GM18868 (cell line): ENCODE measurements at regions not wholly inside any gene's neighbourhood (a gene's known extent, or its start where the extent isn't known, plus 50 kb on each side); places are given as distances from the start of the nearest gene placed in this dataset.

Experiments
- ATAC-seq: cut with Tn5 transposase; IDR thresholded peaks from one replicate; pipeline ENCODE4 v1.9.1; 2021; ENCODE audit warnings: mild to moderate bottlenecking, moderate library complexity; ENCODE audit not compliant: unreplicated experiment

- no peak for ATAC-seq
Observed at GRCh38 chr5:2460098-2460497, 291.4 kb downstream of the IRX2 start.

DNA sequence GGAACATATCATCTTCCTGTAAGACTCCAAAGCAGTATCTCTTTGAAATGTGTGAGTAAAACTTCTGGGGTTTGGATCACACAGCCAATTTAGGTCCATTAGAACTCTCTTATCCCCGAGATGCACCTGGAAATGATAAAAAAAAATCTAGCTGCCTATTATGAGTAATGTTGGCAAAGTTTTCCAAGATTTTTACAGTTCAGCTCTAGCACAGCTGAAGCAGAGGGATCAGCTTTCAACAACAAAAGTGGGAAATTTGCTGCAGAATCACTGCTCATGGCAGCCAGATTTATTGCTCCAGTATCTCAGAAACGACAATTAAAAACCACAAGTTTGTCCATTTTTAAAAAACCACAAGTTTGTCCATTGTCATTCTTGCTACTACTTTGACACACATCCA lies 292.2 kb downstream of the IRX2 start:
- ATAC-seq: no peak

- ATAC-seq: no peak
Observed at GRCh38 chr5:2455878-2456277, 295.6 kb downstream of the IRX2 start.

DNA sequence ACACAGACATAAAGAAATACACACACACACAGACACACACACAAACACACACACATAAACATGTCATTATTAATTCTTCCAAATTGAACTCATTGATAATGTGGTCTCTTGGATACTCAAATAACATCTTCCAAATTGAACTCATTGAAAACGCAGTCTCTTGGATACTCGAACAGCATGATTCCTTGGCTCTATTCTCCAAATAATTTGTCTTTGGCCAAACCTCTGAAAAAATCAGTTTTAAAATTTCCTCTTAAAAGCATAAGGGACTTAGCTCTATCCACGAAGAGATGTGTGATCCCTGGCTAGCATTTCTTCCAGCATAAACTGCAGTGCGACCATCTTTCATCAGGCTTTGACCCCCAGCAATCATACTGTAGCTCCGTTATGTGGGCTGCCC lies 296.6 kb downstream of the IRX2 start:
- ATAC-seq: no peak

DNA sequence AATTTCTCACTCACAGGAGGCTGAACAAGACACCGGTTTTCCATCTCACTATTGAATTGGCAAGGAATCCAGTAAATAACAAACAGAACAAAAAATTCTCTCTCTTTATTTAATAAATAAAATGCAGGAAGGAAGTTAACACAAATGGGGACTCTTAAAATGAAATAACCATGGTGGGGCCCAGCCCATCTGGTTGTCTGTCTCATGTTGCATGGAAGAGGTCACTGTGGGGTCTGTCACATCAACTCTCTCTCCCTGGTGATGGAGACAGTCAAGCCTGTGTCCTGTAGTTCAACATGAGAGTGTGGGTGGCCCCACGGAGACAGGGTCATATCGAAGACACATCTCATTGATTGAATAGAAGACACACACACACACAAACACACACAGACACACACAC lies 297.7 kb downstream of the IRX2 start:
- no peak for ATAC-seq

DNA sequence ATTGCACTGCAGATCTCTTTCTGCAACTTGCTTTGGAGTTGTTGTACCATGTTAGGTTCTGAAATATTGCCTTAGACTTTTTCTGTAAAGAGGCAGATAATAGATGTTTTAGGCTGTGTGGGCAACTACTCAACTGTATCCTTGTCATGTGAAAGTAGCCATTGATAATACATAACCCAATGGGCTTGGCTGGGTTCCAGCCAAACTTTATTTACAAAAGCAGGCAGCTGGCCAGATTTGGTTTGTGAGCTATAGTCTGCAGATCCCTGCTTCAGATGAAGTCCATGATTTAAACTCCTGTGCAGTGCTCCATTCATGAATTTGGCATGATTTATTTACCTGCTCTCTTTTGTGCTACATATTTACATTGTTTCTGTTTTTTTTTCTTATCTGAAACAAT lies 300.4 kb downstream of the IRX2 start:
- ATAC-seq: no peak

DNA sequence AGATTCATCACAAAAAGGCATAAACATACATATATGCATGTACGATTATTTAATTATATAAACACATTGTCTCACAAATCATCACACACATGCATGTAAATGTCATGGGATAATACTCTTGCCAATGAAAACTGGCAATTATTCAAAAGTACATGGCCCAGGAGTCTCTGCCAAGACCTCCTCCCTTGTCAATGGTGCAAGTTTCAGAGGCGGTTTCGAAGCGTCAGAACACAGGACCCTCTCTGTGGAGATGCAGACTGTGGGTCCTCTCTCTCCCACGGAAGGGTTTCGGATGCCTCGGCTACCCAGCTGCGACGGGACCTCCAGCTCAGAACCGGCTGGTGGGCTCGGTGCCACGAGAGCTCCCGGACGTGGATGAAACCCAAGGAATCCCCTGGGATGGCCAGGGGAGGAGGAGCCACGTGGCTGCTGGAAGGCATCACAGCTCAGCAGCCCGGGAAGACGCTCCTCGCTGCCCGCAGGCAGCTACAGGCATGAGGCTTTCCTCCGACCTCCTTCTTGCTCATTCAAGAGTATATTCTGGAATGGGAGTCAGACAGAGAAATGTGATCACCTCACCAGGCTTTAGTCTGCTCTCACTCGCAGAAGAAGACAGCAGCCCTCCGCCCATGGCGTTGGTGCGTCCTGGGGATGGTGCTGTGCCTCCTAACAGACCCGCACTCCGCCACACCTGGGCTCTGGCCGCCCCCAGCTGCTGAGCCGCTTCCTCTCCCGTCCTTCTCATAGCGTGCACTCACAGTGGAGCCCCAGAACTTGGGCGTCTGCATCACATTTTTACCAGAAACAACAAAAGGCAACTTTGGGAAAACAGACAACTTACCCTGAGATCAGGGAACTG lies 308.8 kb downstream of the IRX2 start:
- no peak for ATAC-seq

DNA sequence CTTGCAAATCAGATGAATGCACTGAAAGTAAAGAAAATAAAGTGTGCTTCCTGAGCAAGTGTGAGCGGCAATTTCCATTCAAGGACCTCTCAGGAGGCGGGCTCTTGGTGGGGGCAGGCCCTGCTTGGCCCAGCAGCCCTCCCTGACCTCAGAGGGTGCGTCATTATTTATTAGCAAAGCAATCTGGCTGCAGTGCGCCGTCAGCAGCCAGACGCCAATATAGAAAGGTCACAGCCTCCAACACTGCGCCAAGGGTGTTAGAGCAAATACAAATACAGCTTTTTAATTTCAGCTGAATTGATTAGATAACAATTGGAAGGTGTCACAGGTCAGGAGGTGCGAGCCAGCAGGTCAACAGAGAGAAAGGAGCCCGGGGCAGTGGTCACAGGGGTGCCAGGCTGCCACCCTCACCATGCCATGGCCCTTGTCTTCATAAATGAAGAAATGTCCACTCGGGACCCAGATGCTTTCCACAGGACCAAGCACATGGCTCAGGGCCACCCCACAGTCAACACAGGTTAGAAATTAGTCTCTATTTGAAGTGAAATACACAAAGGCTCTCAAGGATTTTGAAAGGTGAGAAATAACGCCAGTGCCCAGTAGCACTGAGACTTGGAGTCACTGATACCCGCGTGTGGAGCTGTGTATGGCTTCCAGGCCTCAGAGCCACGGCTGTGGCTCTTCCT lies 309.8 kb downstream of the IRX2 start:
- no peak for ATAC-seq

DNA sequence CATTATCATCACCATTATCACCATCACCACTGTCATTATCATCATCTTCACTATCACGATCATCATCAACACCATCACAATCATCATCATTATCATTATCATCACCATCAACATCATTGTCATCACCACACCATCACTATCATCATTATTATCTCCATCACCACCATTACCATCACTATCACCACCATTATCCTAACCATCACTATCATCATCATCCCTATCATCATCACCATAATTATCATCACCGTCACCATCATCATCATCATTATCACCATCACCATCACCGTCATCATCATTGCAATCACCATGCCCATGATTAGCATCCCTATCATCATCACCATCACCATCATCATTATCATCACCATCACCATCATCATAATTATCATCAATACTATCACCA lies 311.9 kb downstream of the IRX2 start:
- ATAC-seq: no peak

DNA sequence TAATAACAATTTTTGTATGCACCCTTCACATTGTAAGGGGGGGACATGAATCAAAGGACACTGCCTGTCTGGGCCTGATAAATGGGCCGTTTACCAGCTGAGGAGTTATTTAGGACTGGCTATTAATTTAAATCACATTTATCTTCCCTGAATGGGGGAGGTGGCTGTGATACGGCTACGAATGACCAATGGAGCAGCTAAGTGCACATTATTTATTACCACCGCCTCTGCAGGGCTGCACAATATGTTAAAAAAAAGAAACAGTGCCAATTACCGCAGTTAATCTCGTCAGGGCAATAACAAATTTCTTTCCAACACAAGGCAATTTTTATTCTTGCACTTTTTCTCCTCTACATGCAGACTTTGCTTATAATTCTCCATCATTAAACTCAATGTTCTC lies 318.4 kb downstream of the IRX2 start:
- no peak for ATAC-seq

DNA sequence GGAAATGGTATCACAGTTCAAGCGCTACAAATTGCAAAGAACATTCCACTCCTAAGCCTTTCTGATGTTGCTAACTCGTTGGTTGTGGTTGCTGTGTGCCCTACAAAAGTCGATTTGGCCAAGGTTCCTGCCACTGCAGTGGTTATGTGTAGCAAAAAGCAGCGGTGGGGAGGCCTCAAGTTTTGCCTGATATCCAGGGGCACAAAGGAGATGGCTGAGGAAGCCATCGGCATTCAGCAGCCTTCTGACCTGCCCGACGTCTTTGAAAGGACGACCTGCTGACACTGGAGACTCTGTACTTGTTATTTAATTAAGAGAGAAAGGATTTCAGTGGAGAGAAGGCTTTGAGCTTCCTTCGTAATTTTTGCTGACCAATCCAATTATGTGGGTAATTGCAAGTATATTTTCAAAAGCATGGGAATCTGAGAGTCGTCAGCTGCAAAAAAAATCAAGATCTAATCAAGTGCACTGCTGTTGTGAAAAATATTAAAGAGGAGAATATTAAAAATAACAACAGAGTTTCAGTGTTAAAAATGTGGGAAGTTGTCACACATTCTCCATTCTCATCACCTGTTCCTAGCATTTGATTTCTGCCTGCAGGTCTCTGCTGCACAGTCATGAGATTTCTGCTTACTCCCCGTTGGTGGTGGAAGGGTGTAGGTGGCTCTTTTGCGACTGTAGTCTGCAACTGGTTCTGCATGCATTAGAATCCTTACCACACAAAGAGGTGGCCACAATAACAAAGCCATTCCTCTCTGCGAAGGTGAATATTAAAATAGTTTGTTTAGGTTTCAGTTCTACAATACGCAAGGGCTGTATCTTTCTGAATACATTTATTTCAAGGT lies 319.2 kb downstream of the IRX2 start:
- no peak for ATAC-seq

- no peak for ATAC-seq
Observed at GRCh38 chr5:2430606-2431005, 320.9 kb downstream of the IRX2 start.

DNA sequence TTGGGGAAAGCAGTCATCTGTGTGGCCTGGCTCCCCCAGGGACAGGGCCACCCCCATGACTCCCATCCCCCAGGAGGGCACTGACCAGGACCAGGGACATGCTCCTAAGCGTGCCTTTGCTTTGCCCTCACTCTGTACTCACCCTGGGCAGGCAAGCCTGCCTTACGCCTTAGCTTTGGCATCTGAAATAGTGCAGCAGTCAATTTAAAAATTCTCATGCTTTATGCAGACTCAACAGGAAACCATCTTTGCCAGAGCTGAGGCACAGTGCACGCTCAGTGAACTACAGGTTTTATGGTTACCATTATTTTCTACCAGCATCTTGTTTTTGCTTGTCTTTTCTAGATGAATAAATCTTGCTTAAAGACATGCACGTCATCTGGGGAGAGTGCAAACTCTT lies 323.5 kb downstream of the IRX2 start:
- no peak for ATAC-seq

- ATAC-seq: no peak
Observed at GRCh38 chr5:2423634-2424033, 327.8 kb downstream of the IRX2 start.

DNA sequence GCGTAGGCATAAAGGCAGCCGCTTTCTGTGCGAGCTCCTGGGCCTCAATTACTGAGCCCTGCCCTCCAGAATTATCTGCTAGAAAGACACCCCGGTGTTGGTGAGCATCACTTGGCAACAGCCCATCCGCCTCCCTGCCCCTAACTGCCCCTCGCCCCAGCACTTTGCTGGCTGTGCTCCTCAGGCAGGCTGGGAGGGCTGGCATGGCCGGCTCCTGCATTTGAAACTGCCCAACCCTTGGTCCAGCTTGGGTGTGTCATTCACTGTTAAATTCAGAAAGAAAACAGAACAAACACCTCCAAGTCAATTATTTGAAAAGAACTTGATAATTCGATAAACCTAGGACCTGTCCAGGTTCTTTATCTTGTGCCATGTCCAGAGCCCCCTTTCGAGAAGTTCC lies 334.2 kb downstream of the IRX2 start:
- ATAC-seq: no peak

- no peak for ATAC-seq
Observed at GRCh38 chr5:2415678-2416077, 335.8 kb downstream of the IRX2 start.

DNA sequence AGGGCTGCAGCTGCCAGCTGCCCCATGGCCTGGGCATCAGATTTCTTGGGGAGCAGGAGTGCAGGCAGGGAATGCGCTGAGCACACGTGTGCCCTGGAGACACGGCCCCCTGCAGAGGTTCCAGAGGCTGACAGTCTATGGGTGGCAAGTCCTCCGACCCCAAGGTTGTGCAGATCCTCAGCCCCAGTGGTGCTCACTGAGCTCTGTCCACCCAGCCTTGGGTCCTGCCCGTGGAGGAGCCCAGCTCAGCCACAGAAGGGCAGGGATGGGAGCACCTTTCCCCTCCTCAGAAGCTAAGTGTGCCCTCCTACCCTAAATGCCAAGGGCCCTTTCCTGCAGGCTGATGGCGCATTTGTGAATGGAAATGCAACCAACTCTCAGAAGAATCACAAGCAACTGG lies 341.0 kb downstream of the IRX2 start:
- no peak for ATAC-seq

GRCh38 chr5:2403296-2403695 lies 348.2 kb downstream of the IRX2 start:
- no peak for ATAC-seq

- no peak for ATAC-seq
Observed at GRCh38 chr5:2399804-2400203, 351.7 kb downstream of the IRX2 start.

DNA sequence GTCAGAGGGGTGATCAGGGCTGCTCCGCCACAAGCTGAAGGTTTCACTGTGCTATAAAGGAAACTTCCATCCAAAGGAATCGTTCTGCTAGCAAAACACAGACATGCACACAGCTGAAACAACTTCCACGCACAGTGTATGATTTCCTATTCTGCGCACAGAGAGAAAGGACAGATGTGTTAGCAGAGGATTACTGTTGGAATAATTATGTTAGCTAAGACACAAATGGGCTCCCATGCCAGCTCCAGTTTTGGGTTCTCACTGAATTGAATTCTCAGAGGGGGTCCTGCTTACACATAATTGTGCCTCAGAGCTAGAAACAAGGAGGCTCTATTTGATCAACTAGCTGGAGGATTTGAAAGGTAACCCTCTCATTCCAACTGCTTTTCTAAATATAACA lies 352.4 kb downstream of the IRX2 start:
- no peak for ATAC-seq

GRCh38 chr5:2393556-2393955 lies 357.9 kb downstream of the IRX2 start:
- ATAC-seq: no peak

GRCh38 chr5:2391566-2391965 lies 359.9 kb downstream of the IRX2 start:
- ATAC-seq: no peak
